ENCODE measurements at regions not wholly inside any gene's neighbourhood (a gene's known extent, or its start where the extent isn't known, plus 50 kb on each side); places are given as distances from the start of the nearest gene placed in this dataset.

GRCh38 chr3:31440878-31441277 lies 91.8 kb upstream of the STT3B start:
- H3K9ac ChIP-seq (ENCODE audit: low read length), result no peak overlapping the region
- Mint-ChIP-seq H3K36me3 (ENCODE audit: low read depth, unreplicated experiment) (no peaks in the 10 kb centered on the region), H3K27me3 (ENCODE audit: low read depth, unreplicated experiment) (peaks cover 9% of the 10 kb centered on the region), H3K27ac (ENCODE audit: unreplicated experiment) (no peak overlapping the region), H3K4me1 (ENCODE audit: low read depth, unreplicated experiment) (peaks cover 5% of the 10 kb centered on the region), H3K9me3 (ENCODE audit: unreplicated experiment) (peaks cover 9% of the 10 kb centered on the region), H3K4me3 (ENCODE audit: unreplicated experiment) (no peak overlapping the region)
- no peak overlapping the region for H3K4me2 ChIP-seq (ENCODE audit: low read length)
- H3K4me3 ChIP-seq (ENCODE audit: insufficient read depth, low read depth, low read length), result no peak overlapping the region
- H3K27ac ChIP-seq (ENCODE audit: low read depth, low read length), result no peak overlapping the region
- no peaks in the 10 kb centered on the region for H4K20me1 ChIP-seq (ENCODE audit: insufficient read depth, low read length)
- no peaks in the 10 kb centered on the region for H3K27me3 ChIP-seq (ENCODE audit: insufficient read depth, low read length)
- H3K9me3 ChIP-seq (ENCODE audit: insufficient read depth, low read depth, low read length), result no peaks in the 10 kb centered on the region
- no peak overlapping the region for H2AFZ ChIP-seq (ENCODE audit: low read depth, low read length)
- no peaks in the 10 kb centered on the region for H3K79me2 ChIP-seq (ENCODE audit: insufficient read depth, low read length)
- FAIRE-seq (no peak), DNase-seq (ENCODE audit: low read depth) (no peak)
- TF ChIP-seq EZH2 (IDR thresholded peaks at IDR 0.05; ENCODE audit: insufficient read depth, low read length), result no peak
- no peak for TF ChIP-seq CTCF (IDR thresholded peaks at IDR 0.05; ENCODE audit: insufficient read depth, low read depth, low read length)
- no peaks in the 10 kb centered on the region for H3K36me3 ChIP-seq (ENCODE audit: insufficient read depth, low read length)
- H3K4me1 ChIP-seq (ENCODE audit: insufficient read depth, low read length), result no peaks in the 10 kb centered on the region

- Mint-ChIP-seq H3K27me3 (ENCODE audit: low read depth, unreplicated experiment) (peaks cover 9% of the 10 kb centered on the region), H3K36me3 (ENCODE audit: low read depth, unreplicated experiment) (no peaks in the 10 kb centered on the region), H3K27ac (ENCODE audit: unreplicated experiment) (no peak overlapping the region), H3K4me1 (ENCODE audit: low read depth, unreplicated experiment) (peaks cover 3% of the 10 kb centered on the region), H3K9me3 (ENCODE audit: unreplicated experiment) (peaks cover 2% of the 10 kb centered on the region), H3K4me3 (ENCODE audit: unreplicated experiment) (no peak overlapping the region)
- Histone ChIP-seq H3K9ac (ENCODE audit: low read length) (no peak overlapping the region), H3K27me3 (ENCODE audit: insufficient read depth, low read length) (no peaks in the 10 kb centered on the region), H3K4me2 (ENCODE audit: low read length) (no peak overlapping the region), H3K4me1 (ENCODE audit: insufficient read depth, low read length) (no peaks in the 10 kb centered on the region), H3K79me2 (ENCODE audit: insufficient read depth, low read length) (no peaks in the 10 kb centered on the region), H3K36me3 (ENCODE audit: insufficient read depth, low read length) (no peaks in the 10 kb centered on the region), H3K27ac (ENCODE audit: low read depth, low read length) (no peak overlapping the region), H3K4me3 (ENCODE audit: insufficient read depth, low read depth, low read length) (no peak overlapping the region), H2AFZ (ENCODE audit: low read depth, low read length) (no peak overlapping the region), H4K20me1 (ENCODE audit: insufficient read depth, low read length) (no peaks in the 10 kb centered on the region), H3K9me3 (ENCODE audit: insufficient read depth, low read depth, low read length) (no peaks in the 10 kb centered on the region)
- no peak for DNase-seq (ENCODE audit: low read depth)
- TF ChIP-seq EZH2 (IDR thresholded peaks at IDR 0.05; ENCODE audit: insufficient read depth, low read length) (no peak), CTCF (IDR thresholded peaks at IDR 0.05; ENCODE audit: insufficient read depth, low read depth, low read length) (no peak)
- FAIRE-seq, result no peak
Measured at GRCh38 chr3:31442755-31443154, 90.0 kb upstream of the STT3B start.

- DNase-seq (ENCODE audit: low read depth) (no peak), FAIRE-seq (no peak)
- TF ChIP-seq CTCF (IDR thresholded peaks at IDR 0.05; ENCODE audit: insufficient read depth, low read depth, low read length) (no peak), EZH2 (IDR thresholded peaks at IDR 0.05; ENCODE audit: insufficient read depth, low read length) (no peak)
- no peak overlapping the region for H3K27ac ChIP-seq (ENCODE audit: low read depth, low read length)
- no peaks in the 10 kb centered on the region for H3K36me3 ChIP-seq (ENCODE audit: insufficient read depth, low read length)
- H3K4me1 ChIP-seq (ENCODE audit: insufficient read depth, low read length), result no peaks in the 10 kb centered on the region
- no peaks in the 10 kb centered on the region for H3K36me3 Mint-ChIP-seq (ENCODE audit: low read depth, unreplicated experiment)
- H3K27ac Mint-ChIP-seq (ENCODE audit: unreplicated experiment), result no peak overlapping the region
- H3K27me3 Mint-ChIP-seq (ENCODE audit: low read depth, unreplicated experiment), result peaks cover 6% of the 10 kb centered on the region
- H3K79me2 ChIP-seq (ENCODE audit: insufficient read depth, low read length), result no peaks in the 10 kb centered on the region
- no peak overlapping the region for H2AFZ ChIP-seq (ENCODE audit: low read depth, low read length)
- H3K9me3 ChIP-seq (ENCODE audit: insufficient read depth, low read depth, low read length), result no peaks in the 10 kb centered on the region
- H4K20me1 ChIP-seq (ENCODE audit: insufficient read depth, low read length), result no peaks in the 10 kb centered on the region
- H3K4me2 ChIP-seq (ENCODE audit: low read length), result no peak overlapping the region
- H3K9ac ChIP-seq (ENCODE audit: low read length), result no peak overlapping the region
- peaks cover 5% of the 10 kb centered on the region for H3K9me3 Mint-ChIP-seq (ENCODE audit: unreplicated experiment)
- peaks cover 8% of the 10 kb centered on the region for H3K4me1 Mint-ChIP-seq (ENCODE audit: low read depth, unreplicated experiment)
- H3K4me3 Mint-ChIP-seq (ENCODE audit: unreplicated experiment), result no peak overlapping the region
- no peaks in the 10 kb centered on the region for H3K27me3 ChIP-seq (ENCODE audit: insufficient read depth, low read length)
- H3K4me3 ChIP-seq (ENCODE audit: insufficient read depth, low read depth, low read length), result no peak overlapping the region
Measured at GRCh38 chr3:31444220-31445142, 88.2 kb upstream of the STT3B start.
